Panc1 (cell line): ENCODE measurements at regions not wholly inside any gene's neighbourhood (a gene's known extent, or its start where the extent isn't known, plus 50 kb on each side); places are given as distances from the start of the nearest gene placed in this dataset.

Source experiments
- ATAC-seq: fragments of 200-7000 bp; cut with Tn5 transposase; 2 replicates; pipeline ENCODE4 v1.9.1; 2020; ENCODE audit warnings: mild to moderate bottlenecking, moderate library complexity
- BruUV-seq: library from RNA; stranded (reverse); fragments of 400-500 nt; replicated peaks from 2 replicates; lab custom pipeline; 2021; lab: Mats Ljungman, UMichigan
- CTCF ChIA-PET: fragments of 300-600 bp; sonication (Branson Sonifier 250); formaldehyde crosslinking; loops from one replicate; lab custom pipeline; 2022; ENCODE audit warnings: antibody characterized with exemption; lab: Charles Lee
- POLR2A ChIA-PET: fragments of 300-600 bp; sonication (Branson Sonifier 250); formaldehyde crosslinking; loops from one replicate; lab custom pipeline; 2022; ENCODE audit warnings: antibody characterized with exemption; lab: Charles Lee
- DNase-seq: peaks from one replicate; pipeline ENCODE4 v3.0.0-alpha.2; 2010; ENCODE audit warnings: low read depth, low spot score
- H3K27ac ChIP-seq: 2 replicates; pipeline ENCODE4 v1.5.1; 2011; ENCODE audit warnings: mild to moderate bottlenecking, low read length, inconsistent platforms
- H3K27me3 ChIP-seq: fragments of 200-500 bp; sonication (Bioruptor generic); 2 replicates; pipeline ENCODE4 v1.6.0; 2014; ENCODE audit warnings: low read length, inconsistent platforms; ENCODE audit not compliant: control insufficient read depth, insufficient read depth
- H3K36me3 ChIP-seq: fragments of 200-500 bp; sonication (Bioruptor generic); 2 replicates; pipeline ENCODE4 v1.5.1; 2014; ENCODE audit warnings: inconsistent platforms, mild to moderate bottlenecking, low read length, moderate library complexity; ENCODE audit not compliant: control insufficient read depth, insufficient read depth
- H3K4me1 ChIP-seq: 2 replicates; pipeline ENCODE4 v1.5.1; 2011; ENCODE audit warnings: inconsistent platforms, mild to moderate bottlenecking, low read length, moderate library complexity; ENCODE audit not compliant: control insufficient read depth, insufficient read depth
- H3K4me3 ChIP-seq, 2 experiments: 2 replicates each; pipeline ENCODE4 v1.5.1; 2011 to 2012; ENCODE audit warnings: low read depth in 2 of 2, low read length in 2 of 2, mild to moderate bottlenecking in 2 of 2, inconsistent platforms in 1 of 2, moderate library complexity in 1 of 2
- H3K9me3 ChIP-seq: fragments of 200-500 bp; sonication (Bioruptor generic); 2 replicates; pipeline ENCODE4 v1.5.1; 2014; ENCODE audit warnings: low read depth, mild to moderate bottlenecking, inconsistent platforms, low read length, moderate library complexity; ENCODE audit not compliant: control insufficient read depth, insufficient read depth
- CTCF ChIP-seq: fragments of 450-650 bp; IDR thresholded peaks from 2 replicates; pipeline ENCODE4 v1.5.1; 2017; ENCODE audit warnings: mild to moderate bottlenecking
- POLR2AphosphoS5 ChIP-seq: IDR thresholded peaks from 2 replicates; pipeline ENCODE4 v1.6.1; 2012; ENCODE audit warnings: mild to moderate bottlenecking, low read depth, low read length, moderate library complexity
- REST ChIP-seq, 2 experiments: IDR thresholded peaks; 2 replicates each; pipeline ENCODE4 v1.6.1; 2011 to 2012; ENCODE audit warnings: low read depth in 2 of 2, control low read depth in 1 of 2, low read length in 1 of 2, mild to moderate bottlenecking in 1 of 2, moderate library complexity in 1 of 2; ENCODE audit not compliant: insufficient read depth in 1 of 2
- SIN3A ChIP-seq: IDR thresholded peaks from 2 replicates; pipeline ENCODE4 v1.6.1; 2012; ENCODE audit warnings: low read depth, mild to moderate bottlenecking, low read length, moderate library complexity, borderline replicate concordance; ENCODE audit not compliant: insufficient read depth
- TCF7L2 ChIP-seq: IDR thresholded peaks from 2 replicates; pipeline ENCODE4 v1.6.1; 2011; ENCODE audit warnings: mild to moderate bottlenecking, low read depth, low read length, inconsistent platforms
- in situ Hi-C: cut with HindIII; loops from 2 replicates; pipeline ENCODE4 v1.10.0; 2016; ENCODE audit warnings: low sequenced_read_pairs, low pct_unique_long_range_greater_than_20kb
- intact Hi-C: fragments of 100-400 bp; cut with micrococcal nuclease; formaldehyde crosslinking; loops from one replicate; pipeline ENCODE4 v1.10.0; 2022; ENCODE audit not compliant: unreplicated experiment

- CTCF ChIA-PET, result no interaction called here
These were observed 189.5 kb upstream of the RPL34 start for GRCh38 chr4:108430921-108431320.

GRCh38 chr4:108429662-108430061 lies 190.7 kb upstream of the RPL34 start:
- H3K9me3 ChIP-seq, result no peaks in the 10 kb centered on the region
- DNase-seq, result no peak
- no peaks in the 10 kb centered on the region for H3K36me3 ChIP-seq
- POLR2A ChIA-PET, result interaction anchor here (0.7 kb wide), 1 partner anchor 371 kb away, joined by 4 read pairs; no protein-coding TSS in a partner anchor
- no peak overlapping the region for H3K27ac ChIP-seq
- no peak for TF ChIP-seq TCF7L2
- no peak for TF ChIP-seq SIN3A
- no peak for TF ChIP-seq POLR2AphosphoS5
- no peak for TF ChIP-seq CTCF
- TF ChIP-seq REST (IDR thresholded peaks at IDR 0.05; ENCODE audit: insufficient read depth in 1 of 2, low read depth in 2 of 2, low read length in 1 of 2), result no peak
- H3K27me3 ChIP-seq, result no peaks in the 10 kb centered on the region
- no peak overlapping the region for H3K4me3 ChIP-seq
- no peaks in the 10 kb centered on the region for H3K4me1 ChIP-seq
- in situ Hi-C loops (no loop called here), intact Hi-C loops (no loop called here)
- CTCF ChIA-PET, result no interaction called here
- no peak for ATAC-seq
- BruUV-seq, result no TSS peak

More at GRCh38 chr4:108430921-108431320, 189.5 kb upstream of the RPL34 start:
- Histone ChIP-seq H3K27me3 (no peaks in the 10 kb centered on the region), H3K4me1 (no peaks in the 10 kb centered on the region), H3K4me3 (no peak overlapping the region), H3K9me3 (no peaks in the 10 kb centered on the region), H3K36me3 (no peaks in the 10 kb centered on the region), H3K27ac (no peak overlapping the region)
- ATAC-seq (no peak), DNase-seq (no peak)
- POLR2A ChIA-PET, result no interaction called here
- intact Hi-C loops, result no loop called here
- BruUV-seq, result no TSS peak
- in situ Hi-C loops, result no loop called here
- no peak for TF ChIP-seq CTCF
- TF ChIP-seq SIN3A, result no peak
- TF ChIP-seq REST (IDR thresholded peaks at IDR 0.05; ENCODE audit: insufficient read depth in 1 of 2, low read depth in 2 of 2, low read length in 1 of 2), result no peak
- TF ChIP-seq POLR2AphosphoS5, result no peak
- TF ChIP-seq TCF7L2, result no peak
